ENCODE measurements at regions not wholly inside any gene's neighbourhood (a gene's known extent, or its start where the extent isn't known, plus 50 kb on each side); places are given as distances from the start of the nearest gene placed in this dataset.

GRCh38 chr11:112400476-112401014 is 139.9 kb upstream of the PLET1 start:
- no peaks in the 10 kb centered on the region for H4K20me1 ChIP-seq (ENCODE audit: insufficient read depth, poor library complexity, severe bottlenecking)
- H2AFZ ChIP-seq: no peak overlapping the region
- WGBS (ENCODE audit: low lambda C conversion rate, missing lambda C conversion rate): 80% methylated on average over 7 of the region's 7 CpGs
- H3K9me3 ChIP-seq (ENCODE audit: low read depth): no peaks in the 10 kb centered on the region
- no peaks in the 10 kb centered on the region for H3K27me3 ChIP-seq
- no peak overlapping the region for H3K4me2 ChIP-seq
- no peaks in the 10 kb centered on the region for H3K36me3 ChIP-seq (replicated peaks; ENCODE audit: insufficient read depth, low read depth)
- H3K27ac ChIP-seq: no peak overlapping the region
- no peaks in the 10 kb centered on the region for H3K79me2 ChIP-seq
- no peak overlapping the region for H3K4me3 ChIP-seq
- TF ChIP-seq EZH2phosphoT487 (IDR thresholded peaks at IDR 0.05; ENCODE audit: low read depth, severe bottlenecking, unreplicated experiment) (no peak), EZH2 (IDR thresholded peaks at IDR 0.05; ENCODE audit: borderline replicate concordance) (no peak), CTCF (IDR thresholded peaks at IDR 0.05; ENCODE audit: poor library complexity) (no peak)
- DNase-seq (ENCODE audit: low spot score): no peak
- H3K4me1 ChIP-seq (ENCODE audit: insufficient read depth): no peaks in the 10 kb centered on the region
- no peaks in the 10 kb centered on the region for H3K9me2 ChIP-seq (replicated peaks; ENCODE audit: insufficient read depth)

GRCh38 chr11:112401036-112401769 is 140.5 kb upstream of the PLET1 start:
- Histone ChIP-seq H3K4me2 (no peak overlapping the region), H2AFZ (no peak overlapping the region), H3K27ac (no peak overlapping the region), H4K20me1 (ENCODE audit: insufficient read depth, poor library complexity, severe bottlenecking) (no peaks in the 10 kb centered on the region), H3K4me1 (ENCODE audit: insufficient read depth) (no peaks in the 10 kb centered on the region), H3K36me3 (replicated peaks; ENCODE audit: insufficient read depth, low read depth) (no peaks in the 10 kb centered on the region), H3K9me2 (replicated peaks; ENCODE audit: insufficient read depth) (no peaks in the 10 kb centered on the region), H3K9me3 (ENCODE audit: low read depth) (no peaks in the 10 kb centered on the region), H3K79me2 (no peaks in the 10 kb centered on the region), H3K4me3 (no peak overlapping the region), H3K27me3 (no peaks in the 10 kb centered on the region)
- WGBS (ENCODE audit: low lambda C conversion rate, missing lambda C conversion rate): 83% methylated on average over 7 of the region's 7 CpGs
- no peak for DNase-seq (ENCODE audit: low spot score)
- no peak for TF ChIP-seq EZH2 (IDR thresholded peaks at IDR 0.05; ENCODE audit: borderline replicate concordance)

- H3K27ac ChIP-seq: no peak overlapping the region
- H4K20me1 ChIP-seq (ENCODE audit: insufficient read depth, poor library complexity, severe bottlenecking): no peaks in the 10 kb centered on the region
- TF ChIP-seq EZH2phosphoT487 (IDR thresholded peaks at IDR 0.05; ENCODE audit: low read depth, severe bottlenecking, unreplicated experiment) (no peak), EZH2 (IDR thresholded peaks at IDR 0.05; ENCODE audit: borderline replicate concordance) (no peak), CTCF (IDR thresholded peaks at IDR 0.05; ENCODE audit: poor library complexity) (no peak)
- H2AFZ ChIP-seq: no peak overlapping the region
- no peaks in the 10 kb centered on the region for H3K36me3 ChIP-seq (replicated peaks; ENCODE audit: insufficient read depth, low read depth)
- no peak overlapping the region for H3K4me3 ChIP-seq
- H3K79me2 ChIP-seq: no peaks in the 10 kb centered on the region
- no peaks in the 10 kb centered on the region for H3K9me3 ChIP-seq (ENCODE audit: low read depth)
- peaks cover 7% of the 10 kb centered on the region for H3K27me3 ChIP-seq
- no peaks in the 10 kb centered on the region for H3K9me2 ChIP-seq (replicated peaks; ENCODE audit: insufficient read depth)
- 94% methylated on average over 5 of the region's 5 CpGs for WGBS (ENCODE audit: low lambda C conversion rate, missing lambda C conversion rate)
- no peak overlapping the region for H3K4me2 ChIP-seq
- no peaks in the 10 kb centered on the region for H3K4me1 ChIP-seq (ENCODE audit: insufficient read depth)
- DNase-seq (ENCODE audit: low spot score): no peak
Measured at GRCh38 chr11:112403432-112403831, 142.8 kb upstream of the PLET1 start.

GRCh38 chr11:112404112-112404511 is 143.5 kb upstream of the PLET1 start:
- TF ChIP-seq CTCF (IDR thresholded peaks at IDR 0.05; ENCODE audit: poor library complexity): no peak
- no peak for TF ChIP-seq EZH2phosphoT487 (IDR thresholded peaks at IDR 0.05; ENCODE audit: low read depth, severe bottlenecking, unreplicated experiment)
- TF ChIP-seq EZH2 (IDR thresholded peaks at IDR 0.05; ENCODE audit: borderline replicate concordance): no peak
- 67% methylated on average over 1 of the region's 1 CpG for WGBS (ENCODE audit: low lambda C conversion rate, missing lambda C conversion rate)
- Histone ChIP-seq H3K36me3 (replicated peaks; ENCODE audit: insufficient read depth, low read depth) (no peaks in the 10 kb centered on the region), H2AFZ (no peak overlapping the region), H3K4me1 (ENCODE audit: insufficient read depth) (no peaks in the 10 kb centered on the region), H4K20me1 (ENCODE audit: insufficient read depth, poor library complexity, severe bottlenecking) (no peaks in the 10 kb centered on the region), H3K4me2 (no peak overlapping the region), H3K4me3 (no peak overlapping the region), H3K79me2 (no peaks in the 10 kb centered on the region), H3K27ac (no peak overlapping the region), H3K9me3 (ENCODE audit: low read depth) (no peaks in the 10 kb centered on the region), H3K9me2 (replicated peaks; ENCODE audit: insufficient read depth) (no peaks in the 10 kb centered on the region), H3K27me3 (peaks cover 12% of the 10 kb centered on the region)
- DNase-seq (ENCODE audit: low spot score): no peak

Measured in hepatocyte (in vitro differentiated cells).